ENCODE measurements at regions not wholly inside any gene's neighbourhood (a gene's known extent, or its start where the extent isn't known, plus 50 kb on each side); places are given as distances from the start of the nearest gene placed in this dataset.

- TF ChIP-seq CSDC2 (CRISPR knock-in tag; IDR thresholded peaks at IDR 0.05), result no peak
- TF ChIP-seq TCF4 (CRISPR knock-in tag; IDR thresholded peaks at IDR 0.05; ENCODE audit: borderline replicate concordance), result no peak
- no peak for TF ChIP-seq ZC3H10 (CRISPR knock-in tag; IDR thresholded peaks at IDR 0.05)
- no peak for TF ChIP-seq ZNF565 (CRISPR knock-in tag; conservative IDR thresholded peaks at IDR 0.05; ENCODE audit: low read depth)
- TF ChIP-seq PATZ1 (CRISPR knock-in tag; IDR thresholded peaks at IDR 0.05; ENCODE audit: borderline replicate concordance), result no peak
- TF ChIP-seq ZFP30 (CRISPR knock-in tag; IDR thresholded peaks at IDR 0.05), result no peak
- no peak for TF ChIP-seq ISL1 (CRISPR knock-in tag; IDR thresholded peaks at IDR 0.05)
- no peak for TF ChIP-seq ARNTL (CRISPR knock-in tag; IDR thresholded peaks at IDR 0.05; ENCODE audit: borderline replicate concordance, low read depth)
- TF ChIP-seq ESRRG (CRISPR knock-in tag; IDR thresholded peaks at IDR 0.05), result no peak
- TF ChIP-seq TOX (CRISPR knock-in tag; IDR thresholded peaks at IDR 0.05; ENCODE audit: borderline replicate concordance), result no peak
- no peak for ATAC-seq
These were observed 608.4 kb downstream of the PRELID2 start for GRCh38 chr5:145226726-145227125.

GRCh38 chr5:145225529-145225928 lies 609.6 kb downstream of the PRELID2 start:
- no peak for ATAC-seq
- TF ChIP-seq ZNF70 (CRISPR knock-in tag; IDR thresholded peaks at IDR 0.05) (no peak), CREB5 (CRISPR knock-in tag; IDR thresholded peaks at IDR 0.05; ENCODE audit: low read depth) (no peak), ZFP3 (CRISPR knock-in tag; IDR thresholded peaks at IDR 0.05) (no peak), CSDC2 (CRISPR knock-in tag; IDR thresholded peaks at IDR 0.05) (no peak), ZNF8 (CRISPR knock-in tag; IDR thresholded peaks at IDR 0.05) (no peak), PPARA (CRISPR knock-in tag; IDR thresholded peaks at IDR 0.05; ENCODE audit: borderline replicate concordance) (no peak), BACH2 (CRISPR knock-in tag; IDR thresholded peaks at IDR 0.05; ENCODE audit: borderline replicate concordance) (no peak), ESRRG (CRISPR knock-in tag; IDR thresholded peaks at IDR 0.05) (no peak), ARNTL (CRISPR knock-in tag; IDR thresholded peaks at IDR 0.05; ENCODE audit: borderline replicate concordance, low read depth) (no peak), CSRNP3 (CRISPR knock-in tag; IDR thresholded peaks at IDR 0.05) (no peak)

- ATAC-seq, result no peak
- TF ChIP-seq SNAI2 (CRISPR knock-in tag; IDR thresholded peaks at IDR 0.05) (no peak), ZC3H10 (CRISPR knock-in tag; IDR thresholded peaks at IDR 0.05) (no peak), ARNTL (CRISPR knock-in tag; IDR thresholded peaks at IDR 0.05; ENCODE audit: borderline replicate concordance, low read depth) (no peak), BACH2 (CRISPR knock-in tag; IDR thresholded peaks at IDR 0.05; ENCODE audit: borderline replicate concordance) (no peak), ZFP3 (CRISPR knock-in tag; IDR thresholded peaks at IDR 0.05) (no peak), ESRRG (CRISPR knock-in tag; IDR thresholded peaks at IDR 0.05) (no peak), CSDC2 (CRISPR knock-in tag; IDR thresholded peaks at IDR 0.05) (no peak), TOX (CRISPR knock-in tag; IDR thresholded peaks at IDR 0.05; ENCODE audit: borderline replicate concordance) (no peak), CSRNP3 (CRISPR knock-in tag; IDR thresholded peaks at IDR 0.05) (no peak), RARB (CRISPR knock-in tag; IDR thresholded peaks at IDR 0.05) (no peak), OSR1 (CRISPR knock-in tag; IDR thresholded peaks at IDR 0.05) (no peak), CREB5 (CRISPR knock-in tag; IDR thresholded peaks at IDR 0.05; ENCODE audit: low read depth) (no peak), PATZ1 (CRISPR knock-in tag; IDR thresholded peaks at IDR 0.05; ENCODE audit: borderline replicate concordance) (no peak), POU6F1 (CRISPR knock-in tag; IDR thresholded peaks at IDR 0.05; ENCODE audit: borderline replicate concordance, low read depth) (no peak), ISL1 (CRISPR knock-in tag; IDR thresholded peaks at IDR 0.05) (no peak), TSHZ2 (CRISPR knock-in tag; IDR thresholded peaks at IDR 0.05) (no peak), PPARA (CRISPR knock-in tag; IDR thresholded peaks at IDR 0.05; ENCODE audit: borderline replicate concordance) (no peak), ZNF8 (CRISPR knock-in tag; IDR thresholded peaks at IDR 0.05) (no peak), GLIS3 (CRISPR knock-in tag; IDR thresholded peaks at IDR 0.05) (no peak), ZNF70 (CRISPR knock-in tag; IDR thresholded peaks at IDR 0.05) (no peak)
These were observed 611.6 kb downstream of the PRELID2 start for GRCh38 chr5:145223582-145223981.
